CD4-positive, alpha-beta T cell treated with Interleukin-12 subunit alpha and Interleukin-12 subunit beta, for 1 hour (primary cell): ENCODE measurements at regions not wholly inside any gene's neighbourhood (a gene's known extent, or its start where the extent isn't known, plus 50 kb on each side); places are given as distances from the start of the nearest gene placed in this dataset.

ENCODE experiments used
- DNase-seq: peaks from one replicate; pipeline ENCODE4 v3.0.0-alpha.2; 2020

DNA sequence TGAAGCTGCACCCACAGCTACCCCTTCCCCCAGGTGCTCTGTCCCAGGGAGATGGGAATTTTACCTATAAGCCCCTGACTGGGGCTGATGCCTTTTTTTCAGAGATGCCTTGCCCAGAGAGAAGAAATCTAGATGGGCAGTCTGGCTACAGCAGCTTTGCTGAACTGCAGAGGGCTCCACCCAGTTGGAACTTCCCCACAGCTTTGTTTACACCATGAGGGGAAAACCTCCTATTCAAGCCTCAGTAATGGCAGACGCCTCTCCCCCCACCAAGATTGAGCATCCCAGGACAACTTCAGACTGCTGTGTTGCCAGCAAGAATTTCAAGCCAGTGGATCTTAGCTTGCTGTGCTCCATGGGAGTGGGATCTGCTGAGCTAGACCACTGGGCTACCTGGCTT is 122.6 kb upstream of the MOCS1 start:
- DNase-seq: no peak

DNA sequence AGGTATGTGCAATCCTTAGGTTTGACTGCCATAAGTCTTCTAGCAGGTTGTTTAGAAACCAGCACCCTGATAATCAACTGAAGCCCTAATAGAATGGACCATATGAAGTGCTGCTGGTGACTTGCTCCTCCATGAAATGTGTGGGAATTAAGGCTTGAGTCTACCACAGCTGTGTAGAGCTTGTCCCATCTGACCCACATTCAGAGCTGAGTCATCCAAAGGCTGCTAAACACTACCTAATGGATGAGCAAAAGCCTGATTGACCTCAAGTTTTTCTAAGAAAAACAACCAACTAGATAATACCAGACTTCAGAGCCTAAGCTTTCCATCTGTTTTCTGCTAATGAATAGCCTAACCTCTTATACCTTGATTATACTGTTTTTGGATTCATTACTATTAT is 120.3 kb upstream of the MOCS1 start:
- DNase-seq: no peak

DNA sequence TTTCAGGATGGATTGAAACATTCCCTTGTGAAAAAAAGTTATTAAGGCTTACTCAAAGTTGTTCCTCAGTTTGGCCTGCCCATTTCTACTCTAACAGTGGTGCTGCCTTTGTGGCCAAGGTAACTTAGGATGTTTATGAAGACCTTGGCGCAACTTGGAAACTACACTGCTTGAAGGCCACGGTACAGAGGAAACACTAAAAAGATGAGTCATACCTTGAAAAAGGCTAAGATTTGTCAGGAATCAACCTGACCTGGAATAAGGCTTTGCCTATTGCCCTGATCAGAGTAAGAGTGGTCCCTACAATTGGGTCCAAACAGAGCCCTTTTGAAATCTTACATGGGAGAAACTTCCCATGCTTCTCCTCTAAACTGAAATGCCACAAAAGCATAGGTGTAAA is 119.9 kb upstream of the MOCS1 start:
- DNase-seq: no peak

DNA sequence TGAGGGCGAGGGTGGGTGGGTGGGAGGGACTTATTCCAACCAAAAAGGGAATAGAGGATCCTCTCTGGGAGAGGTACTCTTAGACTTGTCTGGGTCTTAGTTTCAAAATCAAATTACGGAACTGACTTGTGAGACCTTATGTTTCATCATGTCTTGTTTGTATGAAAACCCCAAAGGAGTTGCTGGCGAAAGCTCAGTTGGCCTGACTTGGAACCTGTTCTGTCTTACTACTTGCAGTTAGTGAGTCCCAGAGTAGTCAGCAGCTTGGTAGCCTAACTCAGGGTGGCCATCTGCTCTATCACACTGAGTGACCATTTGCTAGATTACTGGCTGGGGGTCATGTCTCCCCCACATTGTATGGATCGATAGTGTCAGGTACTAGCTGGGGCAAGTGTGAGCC is 114.9 kb upstream of the MOCS1 start:
- DNase-seq: no peak

DNA sequence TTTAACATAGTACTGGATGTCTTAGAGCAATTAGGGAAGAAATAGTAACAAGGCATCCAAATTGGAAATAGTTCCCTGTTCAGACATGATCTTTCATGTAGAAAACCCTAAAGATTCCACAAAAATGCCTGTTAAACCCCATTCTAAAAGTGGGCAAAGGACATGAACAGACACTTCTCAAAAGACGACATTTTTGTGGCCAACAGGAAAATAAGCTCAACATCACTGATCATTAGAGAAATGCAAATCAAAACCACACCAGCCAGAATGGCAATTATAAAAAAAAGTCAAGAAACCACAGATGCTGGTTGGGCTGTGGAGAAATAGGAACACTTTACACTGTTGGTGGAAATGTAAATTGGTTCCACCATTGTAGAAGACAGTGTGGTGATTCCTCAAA is 109.9 kb upstream of the MOCS1 start:
- DNase-seq: no peak

DNA sequence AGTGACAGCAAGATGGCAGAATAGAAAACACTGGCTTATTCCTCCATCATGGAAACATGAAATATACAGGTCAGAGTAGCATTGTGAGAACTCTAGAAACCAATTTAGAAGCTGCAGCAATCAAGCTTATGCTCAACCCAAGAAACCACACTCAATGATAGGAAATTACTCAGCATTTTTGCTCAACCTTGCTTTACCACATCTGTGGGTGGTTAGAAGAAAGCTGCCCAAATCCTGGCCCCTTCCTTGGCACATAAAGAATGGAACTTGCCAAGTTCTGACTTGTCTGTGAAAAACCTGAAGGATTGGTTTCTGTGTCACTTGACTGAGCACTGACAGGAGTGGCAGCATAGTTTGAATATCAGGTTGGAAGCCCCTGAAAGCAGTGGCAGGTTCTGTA is 108.0 kb upstream of the MOCS1 start:
- no peak for DNase-seq

DNA sequence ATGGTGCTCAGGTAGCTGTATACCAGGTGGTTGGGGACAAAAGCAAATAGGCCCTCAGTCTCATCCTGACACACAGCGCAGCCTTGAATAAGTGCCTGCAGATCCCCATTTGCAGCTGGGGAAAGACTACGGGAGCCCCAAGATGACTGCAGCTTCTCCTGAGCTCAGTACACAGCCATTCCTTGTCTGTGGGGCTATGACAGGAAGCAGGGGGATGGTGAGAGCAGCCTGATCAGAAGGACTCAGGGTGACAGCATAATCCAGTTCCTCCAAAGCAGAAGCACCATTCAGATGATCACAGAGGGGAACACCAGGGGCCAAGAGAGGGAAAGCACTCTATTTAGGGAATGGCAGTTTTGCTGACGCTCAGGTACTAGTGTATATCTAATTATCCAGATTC is 104.8 kb upstream of the MOCS1 start:
- DNase-seq: no peak

DNA sequence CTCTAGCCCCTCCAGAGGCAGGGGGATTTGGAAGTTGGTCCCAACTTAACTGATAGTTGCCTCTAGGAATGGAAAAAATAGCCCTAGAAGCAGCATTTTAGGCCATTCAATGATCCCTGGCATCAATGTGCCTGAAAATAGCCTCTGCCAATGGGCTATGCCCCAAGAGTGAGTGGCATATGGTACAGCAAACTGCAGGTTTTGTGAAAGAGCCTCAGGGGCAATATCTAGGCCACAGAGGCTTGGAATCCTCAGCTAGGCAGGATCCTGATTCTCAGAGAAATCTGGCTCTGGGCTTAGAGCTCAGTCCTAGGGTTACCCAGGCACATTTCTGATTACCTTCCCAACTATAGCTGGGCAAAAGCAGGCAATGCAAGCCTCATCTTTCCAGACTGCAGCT is 104.4 kb upstream of the MOCS1 start:
- no peak for DNase-seq

DNA sequence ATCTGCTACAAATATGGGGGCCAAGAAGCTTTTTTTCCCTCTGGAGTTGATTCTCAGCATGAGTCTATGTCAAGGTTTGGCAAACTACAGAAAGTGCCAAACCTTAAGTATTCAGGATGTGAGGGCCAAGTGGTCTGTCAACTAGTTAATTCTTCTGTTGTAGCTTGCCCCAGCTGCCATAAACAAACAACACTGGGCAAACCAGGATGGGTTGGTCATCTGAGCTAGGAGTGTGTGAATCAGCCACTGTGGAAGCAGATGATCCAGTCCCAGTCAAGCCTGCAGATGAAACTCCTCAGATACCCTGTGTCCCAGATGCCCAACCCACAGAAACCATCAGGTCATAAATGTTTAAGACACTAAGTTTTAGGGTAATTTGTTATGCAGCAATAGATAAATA is 103.0 kb upstream of the MOCS1 start:
- no peak for DNase-seq

DNA sequence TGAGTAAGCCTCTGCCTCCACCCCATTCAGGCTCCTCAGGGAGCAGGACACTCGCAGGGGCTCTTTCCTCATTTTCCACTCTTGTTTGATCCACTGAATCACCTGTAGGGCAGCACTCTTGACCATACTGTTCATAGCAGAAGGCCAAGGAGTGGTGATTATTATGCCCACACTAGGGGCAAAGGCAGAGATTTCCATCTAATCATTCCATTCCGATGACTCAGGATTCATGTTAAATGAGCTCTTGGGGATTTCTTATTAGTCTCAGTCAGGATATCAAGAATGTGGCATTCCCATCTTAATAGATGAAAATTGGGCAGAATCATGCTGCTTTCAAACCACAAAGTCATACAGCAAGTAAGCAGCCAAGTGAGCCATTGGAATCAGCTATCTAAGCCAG is 101.9 kb upstream of the MOCS1 start:
- no peak for DNase-seq

DNA sequence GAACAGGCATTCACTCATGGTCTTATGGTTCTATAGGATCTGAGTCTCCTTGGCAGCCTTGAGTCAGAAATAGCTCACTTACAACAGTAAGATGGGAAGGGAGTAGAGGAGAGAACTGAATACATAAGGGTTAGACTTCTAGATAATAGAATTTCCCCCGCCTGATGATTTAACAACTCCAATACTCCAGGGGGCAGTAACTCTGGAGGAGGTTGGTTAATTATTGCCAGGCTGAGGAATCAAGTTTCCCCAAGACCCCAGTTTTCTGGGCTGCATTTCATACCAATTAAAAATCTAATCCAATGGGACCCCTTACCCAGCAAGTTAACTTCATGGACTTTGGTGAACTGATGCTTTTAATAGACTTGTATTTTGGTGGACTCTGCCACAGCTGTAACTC is 94.2 kb upstream of the MOCS1 start:
- DNase-seq: no peak

DNA sequence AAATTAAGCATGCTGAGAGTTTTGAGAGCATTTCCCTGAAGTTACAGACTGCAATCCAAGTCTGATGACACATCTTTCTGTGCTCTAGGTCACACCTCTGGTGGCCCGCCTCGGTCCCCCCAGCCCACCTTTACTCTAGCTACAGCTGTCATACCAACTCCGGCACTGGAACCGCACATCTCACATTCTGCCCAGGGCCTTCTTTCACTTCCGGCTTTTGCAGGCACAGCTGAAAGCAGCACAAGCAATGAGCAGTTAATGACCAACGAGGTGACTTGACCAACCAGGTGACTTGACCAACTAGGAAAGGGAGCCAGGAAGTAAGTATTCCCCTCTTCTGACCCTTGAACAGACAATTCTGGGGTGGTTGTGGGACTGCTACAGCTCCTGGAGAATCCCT is 88.6 kb upstream of the MOCS1 start:
- DNase-seq: no peak

DNA sequence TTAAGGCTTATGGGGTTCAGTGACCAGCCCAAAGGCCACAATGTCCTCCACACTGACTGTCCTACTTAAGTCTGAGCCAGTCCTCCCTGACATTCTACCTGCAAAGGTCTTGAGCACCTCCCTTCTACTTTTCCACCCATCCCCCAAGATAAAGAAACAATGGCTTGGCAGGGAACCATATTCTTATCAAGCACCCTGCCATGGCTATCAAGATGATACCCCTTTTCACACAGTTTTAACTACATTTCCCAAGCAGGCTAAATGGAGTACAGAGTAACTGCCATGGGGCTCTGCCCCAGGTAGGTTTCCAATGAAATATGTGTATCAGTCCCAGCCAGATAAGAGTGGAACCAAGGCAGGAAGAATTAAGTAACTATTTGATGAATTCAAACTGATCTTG is 85.9 kb upstream of the MOCS1 start:
- DNase-seq: no peak

DNA sequence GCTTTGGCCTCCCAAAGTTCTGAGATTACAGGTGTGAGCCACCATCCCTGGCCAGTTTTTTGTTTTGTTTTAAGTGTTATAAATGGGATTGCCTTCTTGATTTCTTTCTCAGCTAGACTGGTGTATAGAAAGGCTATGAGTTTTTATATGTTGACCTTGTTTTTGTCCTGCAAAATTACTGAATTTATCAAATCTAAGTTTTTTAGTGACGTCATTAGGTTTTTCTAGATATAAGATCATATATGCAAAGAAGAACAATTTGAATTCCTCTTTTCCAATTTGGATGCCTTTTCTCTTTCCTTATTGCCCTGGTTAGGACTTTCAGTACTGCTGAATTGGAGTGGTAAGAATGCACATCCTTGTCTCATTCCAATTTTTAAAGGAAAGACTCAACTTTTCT is 81.3 kb upstream of the MOCS1 start:
- DNase-seq: no peak

DNA sequence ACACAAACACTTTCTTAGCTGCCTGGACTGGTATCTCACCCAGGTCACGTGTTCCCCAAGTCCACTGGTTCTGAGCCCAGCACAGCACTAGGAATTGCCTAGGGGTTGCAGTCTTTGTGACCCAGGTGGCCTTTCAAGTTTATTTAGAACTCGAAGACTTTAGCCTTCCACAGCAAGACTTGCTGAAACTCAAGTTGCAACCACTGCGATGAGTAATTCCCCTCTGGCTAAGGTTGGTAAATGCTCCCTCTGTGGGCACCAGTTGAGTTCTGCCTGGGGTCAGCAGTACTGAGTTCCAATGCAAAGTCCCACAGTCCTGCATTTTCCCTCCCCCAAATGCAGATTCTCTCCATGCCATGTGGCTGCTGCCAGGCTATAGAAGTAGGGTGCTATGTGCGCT is 77.6 kb upstream of the MOCS1 start:
- DNase-seq: no peak

DNA sequence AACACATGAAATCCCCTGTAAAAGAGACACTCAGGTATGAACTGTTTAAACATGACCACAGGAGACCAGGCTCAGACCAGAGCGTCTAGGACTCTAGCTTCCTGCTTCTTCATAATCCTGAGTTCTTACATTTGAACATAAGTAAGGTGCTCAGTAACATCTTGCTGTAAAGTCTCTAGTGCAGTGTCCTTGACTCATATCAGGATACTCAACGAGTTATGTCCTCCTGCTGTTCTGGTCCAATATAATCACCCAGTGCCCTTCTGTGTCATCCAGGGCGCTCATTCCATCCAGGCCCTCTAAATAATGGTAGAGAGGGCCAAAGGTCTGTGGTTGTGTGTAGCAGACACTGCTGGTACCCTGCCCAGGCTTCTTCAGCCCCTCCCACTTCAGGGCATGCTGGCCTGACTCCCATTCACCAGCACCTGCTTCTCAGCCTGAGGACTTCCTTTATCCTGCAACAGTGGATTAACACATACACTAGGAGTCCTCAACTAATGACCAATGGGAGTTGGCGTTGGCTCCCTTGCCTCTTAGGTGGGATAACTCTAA is 66.8 kb upstream of the MOCS1 start:
- DNase-seq: no peak

DNA sequence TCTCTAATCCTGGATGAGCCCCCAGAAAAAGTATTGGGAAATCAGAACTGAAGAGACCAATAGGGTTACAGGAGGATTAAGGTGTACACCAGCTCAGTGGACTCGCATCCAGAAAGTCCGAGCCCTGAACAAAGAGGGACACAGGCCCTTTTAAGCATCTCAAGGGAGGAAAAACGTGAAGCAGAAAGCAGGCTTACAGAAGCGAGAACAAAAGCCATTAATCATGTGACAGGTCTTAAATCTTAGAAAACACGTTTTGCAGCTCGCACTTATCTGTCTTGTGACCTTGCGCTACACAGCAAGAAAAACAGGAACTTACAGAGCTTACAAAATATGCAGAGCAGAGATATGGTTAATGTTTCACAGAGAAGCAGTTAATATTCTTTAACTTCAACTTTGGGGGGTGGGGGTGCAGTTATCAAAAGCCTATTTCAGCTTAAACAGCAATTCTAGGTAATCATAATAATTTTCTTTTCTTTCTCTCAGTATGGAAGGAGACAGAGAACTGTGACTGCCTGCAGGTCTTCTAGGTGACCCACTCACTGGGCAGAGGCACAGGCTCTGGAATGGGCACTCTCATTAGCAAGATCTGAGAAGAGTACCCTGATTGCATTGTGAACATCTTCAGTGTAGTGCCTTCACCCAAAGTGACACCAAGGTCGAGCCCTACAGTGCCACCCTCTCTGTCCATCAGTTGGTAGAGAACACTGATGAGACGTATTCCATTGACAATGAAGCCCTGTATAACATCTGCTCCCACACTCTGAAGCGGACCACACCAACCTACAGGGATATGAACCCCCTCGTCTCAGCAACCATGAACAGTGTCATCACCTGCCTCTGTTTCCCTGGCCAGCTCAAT is 65.0 kb upstream of the MOCS1 start:
- no peak for DNase-seq

DNA sequence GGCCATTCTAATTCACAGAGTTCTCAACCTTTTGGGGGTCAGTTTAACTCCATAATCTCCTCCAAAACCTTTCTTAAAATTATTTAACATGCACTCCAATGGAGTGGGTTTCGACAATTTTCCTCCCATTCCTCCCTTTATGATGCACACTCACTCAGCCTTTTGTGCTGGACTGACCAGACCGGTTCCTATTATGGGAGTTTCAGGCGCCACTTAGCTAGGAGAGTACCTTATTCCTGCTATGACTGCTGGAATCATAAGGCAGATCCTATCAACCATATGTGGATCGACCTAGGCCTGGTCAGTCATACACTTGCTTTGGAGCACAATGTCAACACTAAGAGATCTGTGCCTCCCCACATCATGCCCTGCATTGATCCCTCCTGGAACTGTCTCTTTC is 63.9 kb upstream of the MOCS1 start:
- DNase-seq: no peak

DNA sequence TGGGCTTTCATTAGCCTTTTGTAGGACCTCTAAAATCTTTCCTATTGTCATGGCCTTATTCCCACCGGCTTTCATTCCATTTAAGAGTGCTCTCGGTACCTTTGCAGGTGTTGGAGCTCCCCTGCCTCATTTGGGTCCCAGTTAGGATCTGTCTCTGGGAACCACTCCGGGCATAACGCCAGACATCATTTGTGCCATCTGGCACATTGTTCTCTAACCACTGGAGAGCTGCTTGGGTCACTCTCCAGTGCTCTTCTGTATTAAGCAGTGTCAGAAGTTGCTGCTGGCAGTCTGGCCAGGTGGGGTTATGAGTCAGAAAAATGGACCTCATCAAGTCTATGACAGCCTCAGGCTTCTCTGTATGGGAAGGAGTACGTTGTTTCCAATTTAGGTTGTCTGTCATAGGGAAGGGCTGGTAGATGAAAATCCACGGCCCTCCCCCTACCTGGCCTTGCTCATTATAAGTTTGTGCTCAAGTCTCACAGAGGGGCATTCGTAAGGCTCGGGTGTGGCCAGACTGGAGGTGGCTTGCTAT is 62.9 kb upstream of the MOCS1 start:
- no peak for DNase-seq

DNA sequence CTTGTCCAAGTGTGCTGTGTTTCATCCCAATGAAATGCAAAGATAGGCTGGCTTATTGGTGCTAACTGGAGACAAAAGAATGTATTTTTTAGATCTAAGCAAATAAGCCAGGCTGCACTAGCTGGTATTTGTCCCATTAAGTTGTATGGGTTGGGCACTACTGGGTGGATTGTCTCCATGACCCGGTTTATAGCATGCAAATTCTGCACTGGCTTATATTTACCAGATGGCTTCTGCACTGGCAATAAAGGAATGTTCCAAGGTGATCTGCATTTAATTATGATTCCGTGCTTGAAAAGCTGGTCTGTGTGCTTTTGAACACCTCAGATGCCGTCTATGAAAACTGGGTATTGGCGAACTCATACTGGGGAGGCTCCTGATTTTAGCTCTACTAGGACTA is 61.4 kb upstream of the MOCS1 start:
- DNase-seq: no peak

DNA sequence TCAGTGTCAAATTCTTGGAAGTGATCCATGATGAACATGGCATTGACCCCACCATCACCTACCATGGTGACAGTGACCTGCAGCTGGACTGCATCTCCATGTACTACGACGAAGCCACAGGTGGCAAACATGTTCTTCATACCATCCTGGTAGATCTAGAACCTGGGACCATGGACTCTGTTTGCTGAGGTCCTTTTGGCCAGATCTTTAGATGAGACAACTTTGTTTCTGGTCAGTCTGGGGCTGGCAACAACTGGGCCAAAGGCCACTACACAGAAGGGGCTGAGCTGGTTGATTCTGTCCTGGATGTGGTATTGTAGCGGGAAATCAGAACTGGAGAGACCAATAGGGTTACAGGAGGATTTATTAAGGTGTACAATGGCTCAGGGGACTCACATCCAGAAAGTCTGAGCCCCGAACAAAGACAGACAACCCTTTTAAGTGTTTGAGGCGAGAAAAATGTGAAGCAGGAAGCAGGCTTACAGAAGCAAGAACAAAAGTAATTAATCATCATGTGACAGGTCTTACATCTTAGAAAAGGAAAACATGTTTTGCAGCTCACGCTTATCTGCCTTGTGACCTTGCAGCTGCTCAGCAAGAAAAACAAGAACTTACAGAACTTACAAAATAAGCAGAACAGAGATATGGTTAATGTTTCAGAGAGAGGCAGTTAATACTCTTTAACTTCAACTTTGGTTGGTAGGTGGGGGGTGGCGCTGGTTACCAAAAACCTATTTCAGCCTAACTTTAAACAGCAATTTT is 58.8 kb upstream of the MOCS1 start:
- no peak for DNase-seq
